ENCODE measurements at regions not wholly inside any gene's neighbourhood (a gene's known extent, or its start where the extent isn't known, plus 50 kb on each side); places are given as distances from the start of the nearest gene placed in this dataset.

GRCh38 chr6:114939630-114940029, 596.8 kb upstream of the HS3ST5 start:
- TF ChIP-seq, protein P1, sequence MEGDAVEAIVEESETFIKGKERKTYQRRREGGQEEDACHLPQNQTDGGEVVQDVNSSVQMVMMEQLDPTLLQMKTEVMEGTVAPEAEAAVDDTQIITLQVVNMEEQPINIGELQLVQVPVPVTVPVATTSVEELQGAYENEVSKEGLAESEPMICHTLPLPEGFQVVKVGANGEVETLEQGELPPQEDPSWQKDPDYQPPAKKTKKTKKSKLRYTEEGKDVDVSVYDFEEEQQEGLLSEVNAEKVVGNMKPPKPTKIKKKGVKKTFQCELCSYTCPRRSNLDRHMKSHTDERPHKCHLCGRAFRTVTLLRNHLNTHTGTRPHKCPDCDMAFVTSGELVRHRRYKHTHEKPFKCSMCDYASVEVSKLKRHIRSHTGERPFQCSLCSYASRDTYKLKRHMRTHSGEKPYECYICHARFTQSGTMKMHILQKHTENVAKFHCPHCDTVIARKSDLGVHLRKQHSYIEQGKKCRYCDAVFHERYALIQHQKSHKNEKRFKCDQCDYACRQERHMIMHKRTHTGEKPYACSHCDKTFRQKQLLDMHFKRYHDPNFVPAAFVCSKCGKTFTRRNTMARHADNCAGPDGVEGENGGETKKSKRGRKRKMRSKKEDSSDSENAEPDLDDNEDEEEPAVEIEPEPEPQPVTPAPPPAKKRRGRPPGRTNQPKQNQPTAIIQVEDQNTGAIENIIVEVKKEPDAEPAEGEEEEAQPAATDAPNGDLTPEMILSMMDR (IDR thresholded peaks at IDR 0.05 in 2 of 3, conservative IDR thresholded peaks at IDR 0.05 in 1 of 3; ENCODE audit: borderline replicate concordance in 1 of 3, insufficient read depth in 1 of 3, low read depth in 2 of 3, low read length in 2 of 3), result no peak
- TF ChIP-seq ZNF274 (IDR thresholded peaks at IDR 0.05; ENCODE audit: low read depth, low read length) (no peak), EZH2phosphoT487 (IDR thresholded peaks at IDR 0.05; ENCODE audit: borderline replicate concordance) (no peak), POLR2A (IDR thresholded peaks at IDR 0.05; ENCODE audit: borderline replicate concordance, extremely low read depth, insufficient read depth, insufficient read length) (no peak), ZBTB33 (IDR thresholded peaks at IDR 0.05; ENCODE audit: extremely low read depth, insufficient replicate concordance, low read length) (no peak), MAX (IDR thresholded peaks at IDR 0.05) (no peak), JUND (IDR thresholded peaks at IDR 0.05) (no peak), POLR2AphosphoS5 (IDR thresholded peaks at IDR 0.05; ENCODE audit: low read depth, low read length) (no peak), CBX3 (IDR thresholded peaks at IDR 0.05; ENCODE audit: low read depth) (no peak), EZH2 (IDR thresholded peaks at IDR 0.05) (no peak), ELF1 (IDR thresholded peaks at IDR 0.05; ENCODE audit: borderline replicate concordance, low read depth) (no peak)
